ENCODE measurements at regions not wholly inside any gene's neighbourhood (a gene's known extent, or its start where the extent isn't known, plus 50 kb on each side); places are given as distances from the start of the nearest gene placed in this dataset.

- TF ChIP-seq, protein P1, sequence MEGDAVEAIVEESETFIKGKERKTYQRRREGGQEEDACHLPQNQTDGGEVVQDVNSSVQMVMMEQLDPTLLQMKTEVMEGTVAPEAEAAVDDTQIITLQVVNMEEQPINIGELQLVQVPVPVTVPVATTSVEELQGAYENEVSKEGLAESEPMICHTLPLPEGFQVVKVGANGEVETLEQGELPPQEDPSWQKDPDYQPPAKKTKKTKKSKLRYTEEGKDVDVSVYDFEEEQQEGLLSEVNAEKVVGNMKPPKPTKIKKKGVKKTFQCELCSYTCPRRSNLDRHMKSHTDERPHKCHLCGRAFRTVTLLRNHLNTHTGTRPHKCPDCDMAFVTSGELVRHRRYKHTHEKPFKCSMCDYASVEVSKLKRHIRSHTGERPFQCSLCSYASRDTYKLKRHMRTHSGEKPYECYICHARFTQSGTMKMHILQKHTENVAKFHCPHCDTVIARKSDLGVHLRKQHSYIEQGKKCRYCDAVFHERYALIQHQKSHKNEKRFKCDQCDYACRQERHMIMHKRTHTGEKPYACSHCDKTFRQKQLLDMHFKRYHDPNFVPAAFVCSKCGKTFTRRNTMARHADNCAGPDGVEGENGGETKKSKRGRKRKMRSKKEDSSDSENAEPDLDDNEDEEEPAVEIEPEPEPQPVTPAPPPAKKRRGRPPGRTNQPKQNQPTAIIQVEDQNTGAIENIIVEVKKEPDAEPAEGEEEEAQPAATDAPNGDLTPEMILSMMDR (IDR thresholded peaks at IDR 0.05; ENCODE audit: insufficient read depth, low read length, poor library complexity, severe bottlenecking), result no peak
- TF ChIP-seq EZH2phosphoT487 (conservative IDR thresholded peaks at IDR 0.05; ENCODE audit: low read length), result no peak
Observed at GRCh38 chr1:58095183-58095582, 451.3 kb downstream of the OMA1 start.
